B cell (primary cell): ENCODE measurements at regions not wholly inside any gene's neighbourhood (a gene's known extent, or its start where the extent isn't known, plus 50 kb on each side); places are given as distances from the start of the nearest gene placed in this dataset.

ENCODE experiments used
- ATAC-seq: fragments of 200-7000 bp; cut with Tn5 transposase; one replicate; pipeline ENCODE4 v1.10.0; 2021; ENCODE audit warnings: low read depth, mild to moderate bottlenecking, moderate number of reproducible peaks, moderate library complexity
- CTCF ChIA-PET: fragments of 350-600 bp; sonication (Branson Sonifier 250); formaldehyde crosslinking; loops from one replicate; lab custom pipeline; 2021; ENCODE audit warnings: antibody characterized with exemption, inconsistent platforms; lab: Charles Lee
- POLR2A ChIA-PET: fragments of 350-600 bp; sonication (Branson Sonifier 250); formaldehyde crosslinking; loops from one replicate; lab custom pipeline; 2021; ENCODE audit warnings: antibody characterized with exemption; lab: Charles Lee
- DNase-seq: peaks from one replicate; pipeline ENCODE4 v3.0.0; 2013
- H2AFZ ChIP-seq: 2 replicates; pipeline ENCODE4 v1.6.1; 2012; ENCODE audit warnings: mild to moderate bottlenecking, low read depth, low read length; ENCODE audit not compliant: insufficient read depth, poor library complexity, severe bottlenecking
- H3K27ac ChIP-seq, 2 donors: 1 replicate in 1 of 2; 2 replicates in 1 of 2; pipeline ENCODE4 v1.5.1; 2012 to 2013; ENCODE audit warnings: low read length in 2 of 2, mild to moderate bottlenecking in 2 of 2, moderate library complexity in 1 of 2
- H3K27me3 ChIP-seq, 4 experiments: fragments of 200-600 bp in 1 of 4; sonication (generic) in 1 of 4; replicated peaks in 1 of 4; 1 replicate in 2 of 4; 2 replicates in 2 of 4; pipeline versions ENCODE4 v1.6.1 to v1.7.0; 2013 to 2016; ENCODE audit warnings: low read length in 3 of 4, mild to moderate bottlenecking in 2 of 4, mixed read lengths in 1 of 4, moderate library complexity in 1 of 4; ENCODE audit not compliant: insufficient read depth in 4 of 4, control insufficient read depth in 3 of 4; ENCODE audit errors: control extremely low read depth in 1 of 4
- H3K36me3 ChIP-seq, 2 experiments: replicated peaks in 1 of 2; 1 replicate in 1 of 2; 2 replicates in 1 of 2; pipeline versions ENCODE4 v1.6.1 to v1.7.1; 2013; ENCODE audit warnings: low read length in 1 of 2; ENCODE audit not compliant: insufficient read depth in 2 of 2, control insufficient read depth in 1 of 2; ENCODE audit errors: control extremely low read depth in 1 of 2, extremely low read depth in 1 of 2
- H3K4me1 ChIP-seq, 2 donors: fragments of 200-600 bp in 1 of 2; sonication (generic) in 1 of 2; 1 replicate in 1 of 2; 2 replicates in 1 of 2; pipeline versions ENCODE4 v1.5.1 to v1.6.1; 2013 to 2017; ENCODE audit warnings: low read length in 2 of 2; ENCODE audit not compliant: control insufficient read depth in 2 of 2, insufficient read depth in 2 of 2
- H3K4me2 ChIP-seq: replicated peaks from 2 replicates; pipeline ENCODE3; 2012; ENCODE audit warnings: mild to moderate bottlenecking, low read depth, low read length; ENCODE audit not compliant: poor library complexity, severe bottlenecking
- H3K4me3 ChIP-seq, 5 experiments: fragments of 200-600 bp in 1 of 5; sonication (generic) in 1 of 5; 1 replicate in 3 of 5; 2 replicates in 2 of 5; pipeline versions ENCODE4 v1.5.1 to v1.7.0; 2011 to 2016; ENCODE audit warnings: low read length in 4 of 5, mild to moderate bottlenecking in 4 of 5, low read depth in 2 of 5, control low read depth in 1 of 5, moderate library complexity in 1 of 5; ENCODE audit not compliant: insufficient read depth in 1 of 5; ENCODE audit errors: control extremely low read depth in 1 of 5, extremely low read depth in 1 of 5
- H3K79me2 ChIP-seq: fragments of 200-600 bp; sonication (generic); one replicate; pipeline ENCODE4 v1.6.0; 2016; ENCODE audit warnings: low read length; ENCODE audit not compliant: control insufficient read depth, insufficient read depth
- H3K9ac ChIP-seq: fragments of 200-600 bp; sonication (generic); 2 replicates; pipeline ENCODE4 v1.6.1; 2017; ENCODE audit warnings: mild to moderate bottlenecking, low read length, moderate library complexity
- H3K9me3 ChIP-seq, 3 donors: one replicate each; pipeline versions ENCODE4 v1.6.1 to v1.7.1; 2013; ENCODE audit warnings: low read length in 2 of 3; ENCODE audit not compliant: control insufficient read depth in 2 of 3, insufficient read depth in 1 of 3; ENCODE audit errors: control extremely low read depth in 1 of 3
- H4K20me1 ChIP-seq: 2 replicates; pipeline ENCODE4 v1.6.0; 2012; ENCODE audit warnings: mild to moderate bottlenecking, low read length; ENCODE audit not compliant: insufficient read depth, control insufficient read depth, poor library complexity, severe bottlenecking
- H3K27ac Mint-ChIP-seq: one replicate; pipeline ENCODE4 v1.8.0; 2021; ENCODE audit warnings: mixed read lengths
- H3K27me3 Mint-ChIP-seq: one replicate; pipeline ENCODE4 v1.8.0; 2021; ENCODE audit warnings: mixed read lengths
- H3K4me1 Mint-ChIP-seq: one replicate; pipeline ENCODE4 v1.8.0; 2021; ENCODE audit warnings: mixed read lengths
- H3K4me3 Mint-ChIP-seq: one replicate; pipeline ENCODE4 v1.8.0; 2021; ENCODE audit warnings: mixed read lengths
- H3K9me3 Mint-ChIP-seq: one replicate; pipeline ENCODE4 v1.8.0; 2022; ENCODE audit warnings: mixed read lengths; ENCODE audit not compliant: insufficient read depth
- EZH2 ChIP-seq: IDR thresholded peaks from 2 replicates; pipeline ENCODE4 v1.6.1; 2012; ENCODE audit warnings: borderline replicate concordance, low read depth, mild to moderate bottlenecking, moderate library complexity, low read length; ENCODE audit not compliant: insufficient read depth, poor library complexity, severe bottlenecking
- WGBS: methylation state at CpG from one replicate; pipeline ENCODE4 v1.1.5; 2013; ENCODE audit warnings: missing lambda C conversion rate; ENCODE audit not compliant: insufficient coverage; 5-methylcytosine and 5-hydroxymethylcytosine counted together
- intact Hi-C: fragments of 100-400 bp; cut with micrococcal nuclease; formaldehyde crosslinking; loops from one replicate; pipeline ENCODE4 v1.10.0; 2022
- TF ChIP-seq, protein P1 (sequence below): fragments of 200-600 bp; IDR thresholded peaks from one replicate; pipeline ENCODE4 v1.8.0; 2022; ENCODE audit warnings: antibody characterized with exemption, mild to moderate bottlenecking

DNA sequence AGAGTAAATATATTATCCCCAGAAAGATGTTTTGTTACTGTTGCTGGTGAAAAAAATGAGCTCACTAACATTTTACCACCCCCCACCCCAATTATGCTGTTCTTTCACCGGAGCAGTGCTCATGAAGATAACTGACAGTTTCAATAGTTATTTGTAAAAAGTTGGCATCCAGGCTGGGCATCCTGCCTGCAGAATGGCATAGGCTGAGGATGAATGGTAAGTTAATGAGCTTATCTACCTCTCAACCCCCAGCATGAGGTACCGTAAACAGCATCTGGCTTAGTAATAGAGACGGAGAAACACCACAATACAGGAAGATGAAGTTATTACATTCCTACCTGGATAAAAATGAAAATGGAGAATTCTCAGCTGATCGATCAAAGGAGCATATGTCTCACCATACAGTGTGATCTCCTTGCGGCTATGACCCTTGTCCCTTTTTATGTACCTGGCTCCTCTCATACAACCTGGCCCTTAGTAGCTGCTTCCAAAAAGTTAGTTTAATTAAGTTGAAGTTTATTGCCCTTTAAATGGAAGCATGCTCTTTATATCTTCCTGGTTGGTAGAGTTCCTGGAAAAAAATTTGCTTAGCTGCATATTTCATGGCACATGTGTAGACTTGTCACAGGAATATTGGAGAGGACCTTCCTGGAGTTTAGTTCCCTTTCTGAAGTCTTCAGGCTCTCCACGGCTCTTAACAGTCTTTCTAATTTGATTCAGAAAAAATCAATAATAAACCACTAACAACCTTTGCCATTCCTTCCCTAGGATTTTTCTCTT lies 61.2 kb upstream of the MPHOSPH6 start:
- no peak overlapping the region for H3K27ac ChIP-seq
- intact Hi-C loops: loop anchor here (10.0 kb wide), 1 partner anchor 1026 kb away; no protein-coding TSS in a partner anchor
- H3K4me1 Mint-ChIP-seq: no peaks in the 10 kb centered on the region
- no peak for DNase-seq
- H4K20me1 ChIP-seq: no peaks in the 10 kb centered on the region
- H3K4me3 ChIP-seq: no peak overlapping the region
- no peak overlapping the region for H3K9ac ChIP-seq
- no peaks in the 10 kb centered on the region for H3K9me3 ChIP-seq
- no peak overlapping the region for H2AFZ ChIP-seq
- no peaks in the 10 kb centered on the region for H3K9me3 Mint-ChIP-seq
- H3K4me1 ChIP-seq: no peaks in the 10 kb centered on the region
- ChIA-PET POLR2A (no interaction called here), CTCF (interaction anchor here (0.6 to 2.8 kb wide), 8 partner anchors 14 to 865 kb away, joined by 3 to 17 read pairs (median 6); no protein-coding TSS in a partner anchor)
- no peaks in the 10 kb centered on the region for H3K79me2 ChIP-seq
- H3K27me3 ChIP-seq: no peaks in the 10 kb centered on the region
- TF ChIP-seq EZH2: no peak
- TF ChIP-seq, protein P1, sequence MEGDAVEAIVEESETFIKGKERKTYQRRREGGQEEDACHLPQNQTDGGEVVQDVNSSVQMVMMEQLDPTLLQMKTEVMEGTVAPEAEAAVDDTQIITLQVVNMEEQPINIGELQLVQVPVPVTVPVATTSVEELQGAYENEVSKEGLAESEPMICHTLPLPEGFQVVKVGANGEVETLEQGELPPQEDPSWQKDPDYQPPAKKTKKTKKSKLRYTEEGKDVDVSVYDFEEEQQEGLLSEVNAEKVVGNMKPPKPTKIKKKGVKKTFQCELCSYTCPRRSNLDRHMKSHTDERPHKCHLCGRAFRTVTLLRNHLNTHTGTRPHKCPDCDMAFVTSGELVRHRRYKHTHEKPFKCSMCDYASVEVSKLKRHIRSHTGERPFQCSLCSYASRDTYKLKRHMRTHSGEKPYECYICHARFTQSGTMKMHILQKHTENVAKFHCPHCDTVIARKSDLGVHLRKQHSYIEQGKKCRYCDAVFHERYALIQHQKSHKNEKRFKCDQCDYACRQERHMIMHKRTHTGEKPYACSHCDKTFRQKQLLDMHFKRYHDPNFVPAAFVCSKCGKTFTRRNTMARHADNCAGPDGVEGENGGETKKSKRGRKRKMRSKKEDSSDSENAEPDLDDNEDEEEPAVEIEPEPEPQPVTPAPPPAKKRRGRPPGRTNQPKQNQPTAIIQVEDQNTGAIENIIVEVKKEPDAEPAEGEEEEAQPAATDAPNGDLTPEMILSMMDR: no peak
- ATAC-seq: no peak
- peaks cover 40% of the 10 kb centered on the region for H3K27me3 Mint-ChIP-seq
- H3K27ac Mint-ChIP-seq: no peak overlapping the region
- no peaks in the 10 kb centered on the region for H3K36me3 ChIP-seq
- H3K4me3 Mint-ChIP-seq: no peak overlapping the region
- 100% methylated on average over 1 of the region's 6 CpGs for WGBS
- H3K4me2 ChIP-seq: no peak overlapping the region
